ENCODE measurements at regions not wholly inside any gene's neighbourhood (a gene's known extent, or its start where the extent isn't known, plus 50 kb on each side); places are given as distances from the start of the nearest gene placed in this dataset.

DNA sequence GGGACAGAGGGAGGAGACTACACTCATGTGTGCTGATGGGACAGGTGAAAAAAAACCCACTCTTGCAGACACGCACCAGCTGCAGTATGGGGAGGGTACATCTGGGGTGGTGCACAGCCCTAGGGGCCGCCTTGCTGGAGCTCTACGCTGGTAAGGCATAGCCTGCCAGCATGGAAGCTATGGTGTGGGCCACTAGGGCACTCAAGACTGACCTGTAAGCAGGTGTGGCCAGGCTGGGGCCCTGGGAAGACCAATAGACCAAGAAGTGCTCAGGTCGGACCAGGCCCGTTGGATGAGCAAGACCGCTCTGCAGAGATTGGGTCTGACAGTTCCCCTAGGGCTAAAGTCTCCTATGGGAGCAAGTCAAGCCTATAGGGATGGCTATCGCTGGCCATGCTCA, 314.8 kb downstream of the FAM47A start:
- no peak for TF ChIP-seq POLR2AphosphoS5 (IDR thresholded peaks at IDR 0.05; ENCODE audit: insufficient read depth in 1 of 2, low read depth in 1 of 2)
- TF ChIP-seq POLR2A (IDR thresholded peaks at IDR 0.05) = no peak
